ENCODE measurements at regions not wholly inside any gene's neighbourhood (a gene's known extent, or its start where the extent isn't known, plus 50 kb on each side); places are given as distances from the start of the nearest gene placed in this dataset.

- TF ChIP-seq CTCF (IDR thresholded peaks at IDR 0.05), result no peak
- TF ChIP-seq POLR2A (IDR thresholded peaks at IDR 0.05), result no peak
Observed at GRCh38 chr5:44506561-44506960, 117.3 kb upstream of the FGF10 start.

Data from Peyer's patch (tissue), 4 donors.